SU-DHL-6 (cell line): ENCODE measurements at regions not wholly inside any gene's neighbourhood (a gene's known extent, or its start where the extent isn't known, plus 50 kb on each side); places are given as distances from the start of the nearest gene placed in this dataset.

Experiments
- CTCF ChIP-seq: fragments of 200-600 bp; sonication (generic); IDR thresholded peaks from one replicate; pipeline ENCODE4 v1.5.1; 2017; ENCODE audit warnings: antibody characterized with exemption, mild to moderate bottlenecking, low read length, moderate library complexity; ENCODE audit not compliant: insufficient read depth, poor library complexity, severe bottlenecking
- EZH2phosphoT487 ChIP-seq: fragments of 200-600 bp; sonication (generic), shearing (Covaris generic); conservative IDR thresholded peaks from 2 replicates; pipeline ENCODE4 v1.6.1; 2018; ENCODE audit warnings: mild to moderate bottlenecking, antibody characterized with exemption, low read length, moderate library complexity, mixed read lengths

DNA sequence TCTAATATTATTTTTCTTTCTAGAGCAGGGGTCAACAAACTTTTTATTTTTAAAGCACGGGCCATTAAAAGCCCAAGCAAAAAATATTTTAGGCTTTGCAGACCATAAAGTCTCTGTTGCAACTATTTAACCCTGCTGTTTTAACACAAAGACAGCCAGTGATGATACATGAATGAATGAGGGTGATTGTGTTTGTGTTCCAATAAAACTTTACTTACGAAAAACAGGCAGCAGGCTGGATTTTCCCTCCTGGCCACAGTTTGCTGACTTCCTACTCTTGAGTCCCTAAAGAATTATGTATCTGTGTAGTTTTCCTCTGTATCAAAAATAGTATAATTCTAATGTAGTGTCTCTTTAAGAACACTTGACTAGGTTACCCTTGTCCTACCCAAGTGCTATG lies 402.0 kb downstream of the ADCYAP1 start:
- TF ChIP-seq EZH2phosphoT487 (no peak), CTCF (no peak)
